Fibroblast of pulmonary artery (primary cell): ENCODE measurements at regions not wholly inside any gene's neighbourhood (a gene's known extent, or its start where the extent isn't known, plus 50 kb on each side); places are given as distances from the start of the nearest gene placed in this dataset.

Source experiments
- DNase-seq: peaks from one replicate; pipeline ENCODE4 v3.0.0-alpha.2; 2010; ENCODE audit warnings: low read depth
- H3K4me3 ChIP-seq: replicated peaks from 2 replicates; pipeline ENCODE4 v1.5.1; 2011; ENCODE audit warnings: low read depth, mild to moderate bottlenecking, control low read depth, low read length, moderate library complexity
- CTCF ChIP-seq: IDR thresholded peaks from 2 replicates; pipeline ENCODE4 v1.5.1; 2011; ENCODE audit warnings: mild to moderate bottlenecking, control low read depth, low read length, inconsistent platforms; ENCODE audit errors: missing control alignments

- no peak for TF ChIP-seq CTCF
- H3K4me3 ChIP-seq = no peak overlapping the region
- DNase-seq = no peak
These were observed 400.0 kb upstream of the CDH4 start for GRCh38 chr20:60851826-60852704.

- no peak overlapping the region for H3K4me3 ChIP-seq
- DNase-seq = peak; percentile 1
- no peak for TF ChIP-seq CTCF
These were observed 394.4 kb upstream of the CDH4 start for GRCh38 chr20:60857708-60858107.

- TF ChIP-seq CTCF = no peak
- no peak for DNase-seq
- no peak overlapping the region for H3K4me3 ChIP-seq
These were observed 389.5 kb upstream of the CDH4 start for GRCh38 chr20:60862601-60863000.

- no peak for DNase-seq
- TF ChIP-seq CTCF = no peak
- H3K4me3 ChIP-seq = no peak overlapping the region
These were observed 388.5 kb upstream of the CDH4 start for GRCh38 chr20:60863548-60863947.

- no peak overlapping the region for H3K4me3 ChIP-seq
- no peak for TF ChIP-seq CTCF
- DNase-seq = no peak
These were observed 384.5 kb upstream of the CDH4 start for GRCh38 chr20:60867589-60867988.

GRCh38 chr20:60868316-60868891 is 383.7 kb upstream of the CDH4 start:
- DNase-seq = no peak
- H3K4me3 ChIP-seq = no peak overlapping the region
- no peak for TF ChIP-seq CTCF
